ENCODE measurements at regions not wholly inside any gene's neighbourhood (a gene's known extent, or its start where the extent isn't known, plus 50 kb on each side); places are given as distances from the start of the nearest gene placed in this dataset.

- Histone ChIP-seq H3K9me3 (no peaks in the 10 kb centered on the region), H3K27ac (no peak overlapping the region), H3K36me3 (no peaks in the 10 kb centered on the region), H3K27me3 (no peaks in the 10 kb centered on the region), H3K4me1 (no peaks in the 10 kb centered on the region), H3K4me3 (no peak overlapping the region)
- DNase-seq (ENCODE audit: low spot score in 2 of 2) = no peak
- WGBS, 2 donors = 51 to 56% methylated on average over 4 of the region's 4 CpGs
- no peak for TF ChIP-seq EP300 (IDR thresholded peaks at IDR 0.05)
- TF ChIP-seq POLR2A (IDR thresholded peaks at IDR 0.05) = no peak
- TF ChIP-seq, protein P1, sequence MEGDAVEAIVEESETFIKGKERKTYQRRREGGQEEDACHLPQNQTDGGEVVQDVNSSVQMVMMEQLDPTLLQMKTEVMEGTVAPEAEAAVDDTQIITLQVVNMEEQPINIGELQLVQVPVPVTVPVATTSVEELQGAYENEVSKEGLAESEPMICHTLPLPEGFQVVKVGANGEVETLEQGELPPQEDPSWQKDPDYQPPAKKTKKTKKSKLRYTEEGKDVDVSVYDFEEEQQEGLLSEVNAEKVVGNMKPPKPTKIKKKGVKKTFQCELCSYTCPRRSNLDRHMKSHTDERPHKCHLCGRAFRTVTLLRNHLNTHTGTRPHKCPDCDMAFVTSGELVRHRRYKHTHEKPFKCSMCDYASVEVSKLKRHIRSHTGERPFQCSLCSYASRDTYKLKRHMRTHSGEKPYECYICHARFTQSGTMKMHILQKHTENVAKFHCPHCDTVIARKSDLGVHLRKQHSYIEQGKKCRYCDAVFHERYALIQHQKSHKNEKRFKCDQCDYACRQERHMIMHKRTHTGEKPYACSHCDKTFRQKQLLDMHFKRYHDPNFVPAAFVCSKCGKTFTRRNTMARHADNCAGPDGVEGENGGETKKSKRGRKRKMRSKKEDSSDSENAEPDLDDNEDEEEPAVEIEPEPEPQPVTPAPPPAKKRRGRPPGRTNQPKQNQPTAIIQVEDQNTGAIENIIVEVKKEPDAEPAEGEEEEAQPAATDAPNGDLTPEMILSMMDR (IDR thresholded peaks at IDR 0.05) = no peak
Observed at GRCh38 chr1:8249838-8250237, 68.1 kb upstream of the SLC45A1 start.

- DNase-seq (ENCODE audit: low spot score in 2 of 2) = no peak
- Histone ChIP-seq H3K4me1 (no peaks in the 10 kb centered on the region), H3K9me3 (no peaks in the 10 kb centered on the region), H3K36me3 (no peaks in the 10 kb centered on the region), H3K27ac (no peak overlapping the region), H3K4me3 (no peak overlapping the region), H3K27me3 (no peaks in the 10 kb centered on the region)
- WGBS, 2 donors = 90 to 91% methylated on average over 10 of the region's 10 CpGs
- TF ChIP-seq, protein P1 (IDR thresholded peaks at IDR 0.05) = no peak
- TF ChIP-seq EP300 (IDR thresholded peaks at IDR 0.05) (no peak), POLR2A (IDR thresholded peaks at IDR 0.05) (no peak)
Observed at GRCh38 chr1:8247811-8248436, 70.0 kb upstream of the SLC45A1 start.

DNA sequence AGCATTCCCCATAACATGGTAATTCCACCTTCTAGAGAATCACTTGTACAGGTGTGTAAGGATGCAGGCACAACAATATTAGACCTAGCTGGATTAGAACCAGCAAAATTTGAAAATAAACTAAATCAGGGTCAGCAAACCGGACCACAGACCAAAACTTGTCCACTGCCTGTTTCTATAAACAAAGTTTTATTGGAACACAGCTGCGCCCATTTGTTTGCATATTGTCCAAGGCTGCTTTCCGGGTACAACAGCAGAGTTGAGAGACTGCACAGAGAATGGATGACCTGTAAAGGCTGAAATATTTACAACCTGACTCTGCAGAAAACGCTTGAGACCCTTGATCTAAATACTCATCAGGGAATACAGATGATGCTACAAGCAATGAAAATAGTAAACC is 73.6 kb upstream of the SLC45A1 start:
- Histone ChIP-seq H3K4me1 (no peaks in the 10 kb centered on the region), H3K27me3 (no peaks in the 10 kb centered on the region), H3K36me3 (no peaks in the 10 kb centered on the region), H3K27ac (no peak overlapping the region), H3K4me3 (no peak overlapping the region), H3K9me3 (no peaks in the 10 kb centered on the region)
- no peak for DNase-seq (ENCODE audit: low spot score in 2 of 2)
- WGBS, 2 donors = 69 to 71% methylated on average over 4 of the region's 4 CpGs
- TF ChIP-seq, protein P1 (IDR thresholded peaks at IDR 0.05) = no peak
- TF ChIP-seq POLR2A (IDR thresholded peaks at IDR 0.05) (no peak), EP300 (IDR thresholded peaks at IDR 0.05) (no peak)

DNA sequence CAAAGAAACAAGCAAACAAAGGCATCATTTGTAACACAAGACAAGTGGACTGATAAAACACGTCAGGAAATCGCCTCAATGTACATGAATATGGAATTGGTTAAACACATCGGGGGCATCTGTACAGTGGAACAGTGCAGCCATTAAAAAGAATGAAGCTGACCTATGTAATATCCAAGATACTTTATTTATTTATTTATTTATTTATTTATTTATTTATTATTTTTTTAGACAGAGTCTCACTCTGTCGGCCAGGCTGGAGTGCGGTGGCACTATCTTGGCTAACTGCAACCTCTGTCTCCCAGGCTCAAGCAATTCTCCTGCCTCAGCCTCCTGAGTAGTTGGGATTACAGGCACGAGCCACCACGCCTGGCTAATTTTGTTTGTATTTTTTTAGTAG is 75.4 kb upstream of the SLC45A1 start:
- Histone ChIP-seq H3K36me3 (no peaks in the 10 kb centered on the region), H3K9me3 (no peaks in the 10 kb centered on the region), H3K4me1 (peaks cover 0 to 6% (median 0%) of the 10 kb centered on the region in 4 donors), H3K27me3 (no peaks in the 10 kb centered on the region), H3K4me3 (no peak overlapping the region), H3K27ac (no peak overlapping the region)
- WGBS, 2 donors = 69 to 73% methylated on average over 7 of the region's 7 CpGs
- no peak for TF ChIP-seq EP300 (IDR thresholded peaks at IDR 0.05)
- TF ChIP-seq POLR2A (IDR thresholded peaks at IDR 0.05) = no peak
- TF ChIP-seq, protein P1 (IDR thresholded peaks at IDR 0.05) = no peak
- no peak for DNase-seq (ENCODE audit: low spot score in 2 of 2)

- WGBS, 2 donors = 84 to 89% methylated on average over 14 of the region's 14 CpGs
- no peak overlapping the region for H3K4me3 ChIP-seq
- DNase-seq (ENCODE audit: low spot score in 2 of 2) = no peak
- peaks cover 0 to 6% (median 0%) of the 10 kb centered on the region in 4 donors for H3K4me1 ChIP-seq
- H3K27me3 ChIP-seq = no peaks in the 10 kb centered on the region
- no peak overlapping the region for H3K27ac ChIP-seq
- no peaks in the 10 kb centered on the region for H3K36me3 ChIP-seq
- no peaks in the 10 kb centered on the region for H3K9me3 ChIP-seq
- no peak for TF ChIP-seq EP300 (IDR thresholded peaks at IDR 0.05)
Observed at GRCh38 chr1:8241417-8242014, 76.4 kb upstream of the SLC45A1 start.

Data from tibial nerve (tissue), 4 donors.